HEK293 (cell line): ENCODE measurements at regions not wholly inside any gene's neighbourhood (a gene's known extent, or its start where the extent isn't known, plus 50 kb on each side); places are given as distances from the start of the nearest gene placed in this dataset.

Experiments used
- ZNF555 ChIP-seq: fragments of 450-650 bp; formaldehyde crosslinking; conservative IDR thresholded peaks from 2 replicates; pipeline ENCODE4 v1.5.1; 2017; ENCODE audit warnings: missing biosample characterization, mild to moderate bottlenecking, missing genetic modification characterization, inconsistent platforms
- TF ChIP-seq, protein P1 (sequence below): fragments of 450-650 bp; formaldehyde crosslinking; IDR thresholded peaks from 2 replicates; pipeline ENCODE4 v1.5.1; 2016; ENCODE audit warnings: missing biosample characterization, missing genetic modification characterization
- TF ChIP-seq, protein P2 (sequence below): fragments of 450-650 bp; formaldehyde crosslinking; IDR thresholded peaks from 2 replicates; pipeline ENCODE4 v1.5.1; 2016; ENCODE audit warnings: missing biosample characterization, missing genetic modification characterization

DNA sequence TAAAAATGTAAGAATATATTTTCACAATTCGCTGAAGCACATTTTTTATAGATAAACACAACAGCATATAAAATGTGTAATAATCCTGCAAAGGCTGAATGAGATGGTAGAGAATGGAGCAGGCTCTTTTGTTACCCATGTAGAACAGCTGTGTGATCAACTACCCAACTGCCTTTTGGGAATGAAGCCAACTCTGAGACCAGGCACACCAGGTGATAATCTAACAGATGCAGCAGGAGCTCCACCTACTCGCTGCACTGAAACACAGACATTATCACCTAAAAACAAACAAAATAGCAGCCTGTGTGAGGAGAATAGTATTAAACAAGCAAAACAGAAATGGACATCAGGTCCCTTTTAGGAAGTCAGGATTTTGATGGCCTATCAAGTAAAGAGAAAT lies 183.3 kb downstream of the CCDC59 start:
- TF ChIP-seq, protein P1, sequence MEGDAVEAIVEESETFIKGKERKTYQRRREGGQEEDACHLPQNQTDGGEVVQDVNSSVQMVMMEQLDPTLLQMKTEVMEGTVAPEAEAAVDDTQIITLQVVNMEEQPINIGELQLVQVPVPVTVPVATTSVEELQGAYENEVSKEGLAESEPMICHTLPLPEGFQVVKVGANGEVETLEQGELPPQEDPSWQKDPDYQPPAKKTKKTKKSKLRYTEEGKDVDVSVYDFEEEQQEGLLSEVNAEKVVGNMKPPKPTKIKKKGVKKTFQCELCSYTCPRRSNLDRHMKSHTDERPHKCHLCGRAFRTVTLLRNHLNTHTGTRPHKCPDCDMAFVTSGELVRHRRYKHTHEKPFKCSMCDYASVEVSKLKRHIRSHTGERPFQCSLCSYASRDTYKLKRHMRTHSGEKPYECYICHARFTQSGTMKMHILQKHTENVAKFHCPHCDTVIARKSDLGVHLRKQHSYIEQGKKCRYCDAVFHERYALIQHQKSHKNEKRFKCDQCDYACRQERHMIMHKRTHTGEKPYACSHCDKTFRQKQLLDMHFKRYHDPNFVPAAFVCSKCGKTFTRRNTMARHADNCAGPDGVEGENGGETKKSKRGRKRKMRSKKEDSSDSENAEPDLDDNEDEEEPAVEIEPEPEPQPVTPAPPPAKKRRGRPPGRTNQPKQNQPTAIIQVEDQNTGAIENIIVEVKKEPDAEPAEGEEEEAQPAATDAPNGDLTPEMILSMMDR (tag by site-specific recombination), result no peak
- TF ChIP-seq, protein P2, sequence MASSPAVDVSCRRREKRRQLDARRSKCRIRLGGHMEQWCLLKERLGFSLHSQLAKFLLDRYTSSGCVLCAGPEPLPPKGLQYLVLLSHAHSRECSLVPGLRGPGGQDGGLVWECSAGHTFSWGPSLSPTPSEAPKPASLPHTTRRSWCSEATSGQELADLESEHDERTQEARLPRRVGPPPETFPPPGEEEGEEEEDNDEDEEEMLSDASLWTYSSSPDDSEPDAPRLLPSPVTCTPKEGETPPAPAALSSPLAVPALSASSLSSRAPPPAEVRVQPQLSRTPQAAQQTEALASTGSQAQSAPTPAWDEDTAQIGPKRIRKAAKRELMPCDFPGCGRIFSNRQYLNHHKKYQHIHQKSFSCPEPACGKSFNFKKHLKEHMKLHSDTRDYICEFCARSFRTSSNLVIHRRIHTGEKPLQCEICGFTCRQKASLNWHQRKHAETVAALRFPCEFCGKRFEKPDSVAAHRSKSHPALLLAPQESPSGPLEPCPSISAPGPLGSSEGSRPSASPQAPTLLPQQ, result no peak
- no peak for TF ChIP-seq ZNF555 (tag by site-specific recombination)
